ENCODE measurements at regions not wholly inside any gene's neighbourhood (a gene's known extent, or its start where the extent isn't known, plus 50 kb on each side); places are given as distances from the start of the nearest gene placed in this dataset.

GRCh38 chr12:58818546-58818945, 101.8 kb downstream of the LRIG3 start:
- no peaks in the 10 kb centered on the region for H3K9me3 ChIP-seq (ENCODE audit: control insufficient read depth in 1 of 2, low read length in 2 of 2)
- H3K27me3 ChIP-seq (ENCODE audit: insufficient read depth, low read length): no peaks in the 10 kb centered on the region
- H3K4me1 ChIP-seq (ENCODE audit: insufficient read depth, low read length): no peaks in the 10 kb centered on the region
- Mint-ChIP-seq H3K4me1 (no peaks in the 10 kb centered on the region), H3K4me3 (no peak overlapping the region), H3K36me3 (no peaks in the 10 kb centered on the region), H3K27ac (no peak overlapping the region), H3K9me3 (peaks cover 0 to 9% (median 5%) of the 10 kb centered on the region in 8 donors), H3K27me3 (no peaks in the 10 kb centered on the region)
- POLR2A ChIA-PET (ENCODE audit: partially characterized antibody): no interaction called here
- no peak overlapping the region for H3K27ac ChIP-seq (ENCODE audit: low read depth, low read length)
- no peaks in the 10 kb centered on the region for H3K36me3 ChIP-seq (ENCODE audit: insufficient read depth, low read length)
- CTCF ChIA-PET (ENCODE audit: partially characterized antibody): no interaction called here
- H3K4me3 ChIP-seq (ENCODE audit: low read length in 2 of 2): no peak overlapping the region
- intact Hi-C loops (cut with micrococcal nuclease): no loop called here
- DNase-seq: no peak

GRCh38 chr12:58819345-58819744, 101.0 kb downstream of the LRIG3 start:
- H3K4me3 Mint-ChIP-seq: no peak overlapping the region
- ChIA-PET POLR2A (ENCODE audit: partially characterized antibody) (no interaction called here), CTCF (ENCODE audit: partially characterized antibody) (no interaction called here)
- peaks cover 0 to 9% (median 5%) of the 10 kb centered on the region in 8 donors for H3K9me3 Mint-ChIP-seq
- H3K4me1 Mint-ChIP-seq: no peaks in the 10 kb centered on the region
- Histone ChIP-seq H3K4me1 (ENCODE audit: insufficient read depth, low read length) (no peaks in the 10 kb centered on the region), H3K9me3 (ENCODE audit: control insufficient read depth in 1 of 2, low read length in 2 of 2) (no peaks in the 10 kb centered on the region), H3K27ac (ENCODE audit: low read depth, low read length) (no peak overlapping the region), H3K4me3 (ENCODE audit: low read length in 2 of 2) (no peak overlapping the region), H3K36me3 (ENCODE audit: insufficient read depth, low read length) (no peaks in the 10 kb centered on the region), H3K27me3 (ENCODE audit: insufficient read depth, low read length) (no peaks in the 10 kb centered on the region)
- H3K36me3 Mint-ChIP-seq: no peaks in the 10 kb centered on the region
- no peak for DNase-seq
- H3K27me3 Mint-ChIP-seq: no peaks in the 10 kb centered on the region
- no peak overlapping the region for H3K27ac Mint-ChIP-seq
- intact Hi-C loops (cut with micrococcal nuclease): no loop called here

GRCh38 chr12:58819985-58820384, 100.3 kb downstream of the LRIG3 start:
- Mint-ChIP-seq H3K4me1 (no peaks in the 10 kb centered on the region), H3K9me3 (peaks cover 0 to 9% (median 5%) of the 10 kb centered on the region in 8 donors), H3K36me3 (no peaks in the 10 kb centered on the region), H3K27ac (no peak overlapping the region), H3K27me3 (no peaks in the 10 kb centered on the region), H3K4me3 (no peak overlapping the region)
- H3K27ac ChIP-seq (ENCODE audit: low read depth, low read length): no peak overlapping the region
- no peaks in the 10 kb centered on the region for H3K9me3 ChIP-seq (ENCODE audit: control insufficient read depth in 1 of 2, low read length in 2 of 2)
- ChIA-PET POLR2A (ENCODE audit: partially characterized antibody) (no interaction called here), CTCF (ENCODE audit: partially characterized antibody) (no interaction called here)
- H3K36me3 ChIP-seq (ENCODE audit: insufficient read depth, low read length): no peaks in the 10 kb centered on the region
- intact Hi-C loops (cut with micrococcal nuclease): no loop called here
- H3K4me3 ChIP-seq (ENCODE audit: low read length in 2 of 2): no peak overlapping the region
- H3K4me1 ChIP-seq (ENCODE audit: insufficient read depth, low read length): no peaks in the 10 kb centered on the region
- no peak for DNase-seq
- H3K27me3 ChIP-seq (ENCODE audit: insufficient read depth, low read length): no peaks in the 10 kb centered on the region

Data from CD4-positive, alpha-beta memory T cell (primary cell).